HG03060 (cell line): ENCODE measurements at regions not wholly inside any gene's neighbourhood (a gene's known extent, or its start where the extent isn't known, plus 50 kb on each side); places are given as distances from the start of the nearest gene placed in this dataset.

Experiments
- ATAC-seq: cut with Tn5 transposase; IDR thresholded peaks from one replicate; pipeline ENCODE4 v1.9.1; 2021; ENCODE audit warnings: low read depth, moderate number of reproducible peaks; ENCODE audit not compliant: unreplicated experiment

DNA sequence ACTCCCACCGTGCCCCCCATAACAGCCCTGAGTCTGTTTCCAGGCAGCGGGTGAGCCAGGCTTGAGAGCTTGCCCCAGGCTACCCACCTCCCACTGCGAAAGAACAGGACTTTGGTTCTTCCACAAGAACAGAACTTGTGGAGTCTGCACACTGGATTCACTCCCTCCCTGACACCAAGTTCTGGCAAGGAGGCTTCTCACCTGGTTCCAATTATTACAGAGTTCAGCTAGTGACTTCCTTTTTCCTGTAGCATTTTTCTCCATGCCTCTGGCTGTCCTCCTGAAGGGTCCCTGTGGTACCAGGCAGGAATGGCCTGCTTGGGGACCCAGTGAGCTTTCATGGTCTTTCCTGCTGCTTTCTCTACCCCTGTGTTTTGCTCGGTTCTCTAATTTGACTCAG, 208.6 kb upstream of the SFRP2 start:
- ATAC-seq: no peak

DNA sequence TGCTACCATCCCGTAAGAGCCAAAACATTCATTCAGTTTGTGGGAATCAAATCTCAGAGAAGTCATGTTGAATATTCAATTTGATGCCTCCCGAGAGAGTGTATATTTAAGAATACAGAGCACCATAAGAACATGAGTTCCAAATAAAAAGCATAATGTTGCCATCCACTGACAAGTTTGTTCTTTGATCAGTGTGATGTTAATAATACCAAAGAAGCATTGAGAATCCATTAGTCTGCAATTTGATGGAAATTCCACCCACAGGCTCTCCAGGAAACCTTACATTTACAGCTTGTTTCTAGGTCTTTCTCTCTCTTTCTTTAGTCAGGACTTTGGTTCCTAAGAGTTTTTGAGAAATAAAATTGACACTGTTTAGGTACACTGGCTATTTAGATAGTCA, 200.6 kb upstream of the SFRP2 start:
- ATAC-seq: no peak

GRCh38 chr4:153988492-153989363, 199.8 kb upstream of the SFRP2 start:
- ATAC-seq: no peak

- ATAC-seq: no peak
These were observed 198.4 kb upstream of the SFRP2 start for GRCh38 chr4:153987291-153987690.

- ATAC-seq: no peak
These were observed 188.1 kb upstream of the SFRP2 start for GRCh38 chr4:153976954-153977353.

- no peak for ATAC-seq
These were observed 185.6 kb upstream of the SFRP2 start for GRCh38 chr4:153974452-153974851.

DNA sequence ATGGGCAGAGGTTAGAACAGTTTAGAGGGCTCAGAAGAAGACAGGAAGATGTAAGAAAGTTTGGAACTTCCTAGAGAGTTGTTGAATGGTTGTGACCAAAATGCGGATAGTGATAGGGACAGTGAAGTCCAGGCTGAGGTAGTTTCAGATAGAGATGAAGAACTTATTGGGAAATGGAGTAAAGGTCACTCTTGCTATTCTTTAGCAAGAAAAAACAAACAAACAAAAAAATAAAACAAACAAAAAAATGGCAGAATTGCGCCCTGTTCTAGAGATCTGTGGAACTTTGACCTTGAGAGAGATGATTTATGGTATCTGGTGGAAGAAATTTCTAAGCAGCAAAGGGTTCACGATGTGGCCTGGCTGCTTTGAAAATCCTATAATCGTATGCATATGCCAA, 185.1 kb upstream of the SFRP2 start:
- ATAC-seq: no peak

DNA sequence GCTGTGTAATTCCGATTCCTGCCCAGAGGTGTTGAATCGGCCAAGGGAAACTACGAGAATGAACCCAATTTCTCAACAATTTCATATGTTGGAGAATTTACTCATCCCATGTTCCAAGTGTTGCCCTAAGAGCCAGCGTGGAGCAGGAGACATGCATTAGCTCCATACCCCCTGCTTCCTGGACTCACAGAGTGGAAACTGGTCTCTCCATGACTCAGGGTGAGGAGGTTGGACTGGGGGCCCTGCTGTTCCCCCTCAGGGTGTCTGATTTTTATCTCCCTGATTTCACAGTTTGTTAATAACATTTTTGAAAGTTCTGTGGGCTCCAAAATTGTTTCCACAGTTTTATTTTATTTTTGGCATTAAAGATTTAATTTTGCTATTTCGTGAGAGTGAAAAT, 183.0 kb upstream of the SFRP2 start:
- ATAC-seq: no peak

- ATAC-seq: no peak
These were observed 181.3 kb upstream of the SFRP2 start for GRCh38 chr4:153970169-153970568.

GRCh38 chr4:153969542-153969941, 180.7 kb upstream of the SFRP2 start:
- ATAC-seq: no peak

DNA sequence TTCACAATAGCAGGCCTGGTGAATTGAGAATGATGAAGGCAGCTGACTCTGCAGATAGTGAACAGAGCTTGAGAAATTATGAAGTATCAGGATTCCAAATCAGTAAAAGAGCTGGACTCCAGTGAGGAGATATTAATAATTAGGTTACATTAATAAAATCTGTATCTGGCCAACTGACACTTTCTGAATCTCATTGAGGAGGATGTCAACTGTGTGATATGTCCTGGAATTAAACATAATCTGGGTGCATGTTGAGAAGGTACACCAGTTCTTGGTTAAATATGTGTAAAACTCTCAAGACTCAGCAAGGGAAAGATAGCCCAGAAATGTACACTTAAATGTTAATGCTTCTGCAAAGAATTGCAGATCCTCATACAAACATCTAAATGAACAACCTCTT, 177.8 kb upstream of the SFRP2 start:
- no peak for ATAC-seq

DNA sequence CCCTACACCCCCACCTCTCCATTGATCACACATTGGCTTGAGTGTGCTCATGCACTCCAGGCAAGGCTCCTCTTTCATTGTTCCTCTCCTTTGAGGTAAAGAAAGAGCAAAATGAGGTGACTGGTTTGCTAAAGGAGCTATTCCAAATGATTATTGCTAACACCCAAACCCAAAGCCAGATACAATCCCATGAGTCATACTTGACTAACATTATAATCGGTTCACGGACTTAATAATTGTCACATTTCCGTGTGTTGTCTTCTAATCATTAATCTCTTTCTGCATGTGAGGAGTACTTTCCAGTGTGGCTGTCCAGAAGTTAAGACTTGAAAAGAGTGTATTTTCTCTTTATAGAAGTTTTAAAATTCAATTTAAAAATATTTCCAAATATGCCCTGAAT, 174.3 kb upstream of the SFRP2 start:
- no peak for ATAC-seq

- ATAC-seq: no peak
These were observed 173.6 kb upstream of the SFRP2 start for GRCh38 chr4:153962311-153963039.

DNA sequence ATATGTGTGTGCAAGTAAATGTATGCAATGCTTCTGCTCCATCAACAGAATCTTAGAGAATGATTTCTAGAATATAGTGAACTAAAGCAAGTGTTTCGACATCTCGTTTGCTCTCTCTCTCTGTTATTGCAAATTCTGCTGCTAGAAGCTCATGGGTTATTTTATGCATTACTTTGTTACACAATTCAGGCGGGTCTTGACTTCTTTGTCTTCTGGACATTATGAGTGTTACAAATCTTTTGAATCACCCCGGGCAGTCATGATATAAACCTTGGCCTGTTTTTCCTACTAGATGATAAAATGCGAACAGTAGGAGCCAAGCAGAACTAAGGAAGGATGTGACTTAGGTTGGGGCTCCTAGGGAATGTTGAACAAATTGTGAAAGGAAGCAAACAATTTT, 166.4 kb upstream of the SFRP2 start:
- no peak for ATAC-seq

DNA sequence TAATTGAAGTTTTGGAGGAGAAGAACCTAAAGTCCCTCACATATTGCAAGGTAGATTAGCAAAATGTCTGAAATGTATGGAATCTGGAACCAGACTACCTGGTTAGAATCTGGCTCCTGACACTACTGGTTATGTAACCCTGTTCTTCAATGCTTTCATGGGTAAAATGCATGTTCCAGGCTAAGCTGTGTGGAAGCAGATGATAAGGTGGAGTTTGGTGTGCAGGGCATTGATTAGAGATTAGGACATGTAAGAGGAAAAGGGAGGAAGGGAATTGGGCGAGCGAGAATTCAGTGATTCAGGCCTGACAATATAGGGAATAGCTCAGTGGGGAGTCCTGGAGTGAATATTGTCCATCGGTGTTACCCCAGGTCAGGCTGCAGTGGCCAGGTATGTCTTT, 165.8 kb upstream of the SFRP2 start:
- no peak for ATAC-seq

GRCh38 chr4:153950100-153950979, 161.5 kb upstream of the SFRP2 start:
- no peak for ATAC-seq

GRCh38 chr4:153948041-153948440, 159.2 kb upstream of the SFRP2 start:
- no peak for ATAC-seq

DNA sequence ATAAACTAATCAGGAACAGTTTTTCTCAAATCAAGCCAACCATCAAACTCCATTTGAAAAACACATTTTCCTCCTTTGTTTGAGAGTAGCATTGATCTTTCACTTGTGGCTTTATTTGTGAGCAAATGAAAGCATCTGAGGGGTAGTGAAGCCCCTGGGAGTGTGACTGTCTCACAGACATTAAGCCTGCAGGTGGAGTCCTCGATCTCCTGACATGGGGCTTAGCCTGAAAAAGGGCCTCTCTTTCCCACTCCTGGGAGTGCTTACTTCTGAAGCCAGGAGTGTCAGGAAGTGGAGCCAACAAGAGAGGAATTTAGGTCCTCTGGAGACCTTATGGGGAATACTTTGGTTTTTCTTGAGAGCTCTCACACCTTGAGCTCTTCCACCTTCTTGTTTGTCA, 158.2 kb upstream of the SFRP2 start:
- no peak for ATAC-seq

DNA sequence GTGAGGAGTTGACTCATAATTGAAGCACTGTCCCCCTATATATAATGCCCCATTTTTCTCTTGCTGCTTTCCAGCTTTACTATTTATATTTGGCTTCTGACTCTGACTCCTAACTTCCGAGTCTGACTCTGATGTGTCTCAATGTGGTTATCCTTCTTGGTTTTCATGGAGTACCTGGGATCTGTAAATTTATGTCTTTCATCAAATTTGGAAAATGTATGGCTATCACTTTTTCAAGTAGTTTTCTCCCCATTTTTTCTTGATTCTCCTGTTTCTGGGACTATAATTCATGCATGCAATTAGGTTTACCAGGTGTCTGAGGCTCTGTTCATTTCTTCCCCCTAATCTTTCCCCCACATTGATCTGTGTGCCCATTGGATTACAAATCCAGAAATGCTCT, 156.8 kb upstream of the SFRP2 start:
- ATAC-seq: no peak

GRCh38 chr4:153943738-153944415, 155.0 kb upstream of the SFRP2 start:
- no peak for ATAC-seq
